Neural cell (in vitro differentiated cells): ENCODE measurements at regions not wholly inside any gene's neighbourhood (a gene's known extent, or its start where the extent isn't known, plus 50 kb on each side); places are given as distances from the start of the nearest gene placed in this dataset.

Source experiments
- CTCF ChIP-seq: fragments of 450-650 bp; IDR thresholded peaks from 2 replicates; pipeline ENCODE4 v1.5.1; 2014; ENCODE audit warnings: antibody characterized with exemption, mild to moderate bottlenecking, moderate library complexity; ENCODE audit not compliant: poor library complexity, severe bottlenecking
- EP300 ChIP-seq: fragments of 450-650 bp; conservative IDR thresholded peaks from 2 replicates; pipeline ENCODE4 v1.6.1; 2014; ENCODE audit warnings: antibody characterized with exemption, mild to moderate bottlenecking, moderate library complexity; ENCODE audit not compliant: poor library complexity, severe bottlenecking
- EZH2 ChIP-seq: fragments of 200-600, 300-800 bp; shearing (Covaris generic), sonication (generic); IDR thresholded peaks from 2 replicates; pipeline ENCODE4 v1.6.1; 2014; ENCODE audit warnings: antibody characterized with exemption, low read length, borderline replicate concordance, mild to moderate bottlenecking; ENCODE audit not compliant: insufficient read depth, poor library complexity, severe bottlenecking
- MXI1 ChIP-seq: fragments of 450-650 bp; conservative IDR thresholded peaks from 2 replicates; pipeline ENCODE4 v1.6.1; 2014; ENCODE audit warnings: antibody characterized with exemption, mild to moderate bottlenecking; ENCODE audit not compliant: poor library complexity, severe bottlenecking
- SMC3 ChIP-seq: fragments of 450-650 bp; conservative IDR thresholded peaks from 2 replicates; pipeline ENCODE4 v1.6.1; 2014; ENCODE audit warnings: antibody characterized with exemption, mild to moderate bottlenecking, moderate library complexity; ENCODE audit not compliant: poor library complexity

- no peak for TF ChIP-seq EP300
- no peak for TF ChIP-seq EZH2
- TF ChIP-seq CTCF: no peak
- TF ChIP-seq MXI1: no peak
- no peak for TF ChIP-seq SMC3
Measured at GRCh38 chr2:61604433-61604832, 66.3 kb upstream of the XPO1 start.
